HG02588 (cell line): ENCODE measurements at regions not wholly inside any gene's neighbourhood (a gene's known extent, or its start where the extent isn't known, plus 50 kb on each side); places are given as distances from the start of the nearest gene placed in this dataset.

Source experiments
- ATAC-seq: cut with Tn5 transposase; IDR thresholded peaks from one replicate; pipeline ENCODE4 v1.9.1; 2021; ENCODE audit warnings: mild to moderate bottlenecking, moderate library complexity; ENCODE audit not compliant: unreplicated experiment

DNA sequence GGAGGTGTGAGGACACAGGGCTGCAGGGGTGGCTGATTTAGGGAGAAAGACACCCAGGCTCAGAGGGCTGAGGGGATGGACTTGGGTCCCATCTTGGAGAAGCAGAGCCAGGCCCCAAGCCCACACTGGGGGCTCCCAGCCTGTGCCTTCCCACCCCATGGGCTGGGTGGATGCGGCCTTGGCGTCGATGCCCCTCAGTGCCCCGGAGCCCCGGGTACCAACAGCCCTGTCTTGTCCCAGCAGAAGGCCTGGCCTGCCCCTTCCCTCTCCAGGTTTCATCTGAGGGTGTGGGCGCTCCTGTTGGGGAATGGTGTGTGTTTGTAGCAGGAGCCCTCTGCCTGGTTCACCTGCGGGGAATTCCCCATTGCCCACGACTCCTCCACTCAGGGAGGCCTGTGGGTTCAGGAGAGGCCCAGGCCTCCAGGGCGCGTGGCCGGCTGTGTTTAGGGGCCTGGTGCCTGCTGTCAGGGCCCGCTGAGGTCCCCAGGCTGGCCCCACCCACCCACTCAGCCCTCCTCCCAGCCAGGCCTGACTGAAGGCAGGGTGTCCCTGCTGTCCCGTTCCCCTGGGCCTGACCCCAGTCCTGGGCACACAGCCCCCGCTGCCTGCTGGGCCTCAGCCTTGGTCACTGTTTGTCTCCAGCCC lies 51.1 kb upstream of the BEGAIN start:
- no peak for ATAC-seq

DNA sequence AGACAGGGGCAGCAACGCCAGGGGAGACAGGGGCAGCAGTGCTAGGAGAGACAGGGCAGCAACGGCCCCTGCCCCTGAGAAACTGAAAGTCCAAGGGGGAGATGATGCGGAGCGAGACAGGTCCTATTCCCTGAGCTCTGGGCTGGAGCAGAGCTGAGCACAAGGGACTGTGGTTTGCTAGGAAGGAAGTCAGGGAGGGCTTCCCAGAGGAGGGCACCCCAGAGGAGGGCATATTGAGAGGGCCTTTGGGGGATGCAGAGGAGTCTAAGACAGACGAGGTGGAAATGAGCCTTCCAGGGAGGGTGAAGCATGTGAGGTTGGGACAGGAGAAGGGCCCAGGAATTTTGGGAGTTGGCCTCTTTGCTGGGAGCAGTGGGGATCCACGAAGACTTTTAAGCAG lies 52.1 kb upstream of the BEGAIN start:
- ATAC-seq, result no peak

DNA sequence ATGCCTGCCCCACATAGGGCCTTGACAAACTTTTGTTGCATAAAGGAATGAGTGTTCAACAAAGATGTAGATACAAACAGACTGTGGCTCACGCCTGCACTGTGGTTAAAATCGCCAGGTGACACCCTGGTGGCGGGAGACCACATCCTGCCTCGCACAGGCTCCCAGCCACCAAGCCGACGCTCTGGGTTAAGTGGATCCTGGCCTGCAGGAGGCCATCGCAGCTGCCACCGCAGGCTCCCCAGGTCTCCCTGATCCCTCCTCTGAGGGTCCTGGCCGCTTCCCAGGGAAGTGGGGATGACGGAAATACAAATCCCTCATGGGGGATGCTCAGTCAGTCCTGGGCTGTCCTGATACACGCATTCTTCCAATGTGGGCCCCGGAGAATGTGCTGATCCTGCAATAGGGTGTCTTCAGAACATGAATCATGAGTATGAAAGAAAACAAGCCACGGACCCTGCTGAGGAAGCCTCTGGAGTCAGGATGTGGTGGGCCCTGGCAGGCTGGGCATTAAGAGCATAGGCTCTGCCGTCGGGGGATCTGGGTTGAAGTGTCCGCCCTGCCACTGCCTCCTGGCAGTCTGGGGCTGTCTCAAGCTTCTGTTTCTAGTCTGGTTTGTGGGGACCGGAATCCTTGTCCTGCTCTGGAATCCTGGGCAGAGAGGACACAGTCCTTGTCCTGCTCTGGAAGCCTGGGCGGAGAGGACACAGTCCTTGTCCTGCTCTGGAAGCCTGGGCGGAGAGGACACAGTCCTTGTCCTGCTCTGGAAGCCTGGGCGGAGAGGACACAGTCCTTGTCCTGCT lies 53.5 kb upstream of the BEGAIN start:
- peak; percentile 67 for ATAC-seq

GRCh38 chr14:100641274-100641860 lies 54.1 kb upstream of the BEGAIN start:
- ATAC-seq, result no peak

DNA sequence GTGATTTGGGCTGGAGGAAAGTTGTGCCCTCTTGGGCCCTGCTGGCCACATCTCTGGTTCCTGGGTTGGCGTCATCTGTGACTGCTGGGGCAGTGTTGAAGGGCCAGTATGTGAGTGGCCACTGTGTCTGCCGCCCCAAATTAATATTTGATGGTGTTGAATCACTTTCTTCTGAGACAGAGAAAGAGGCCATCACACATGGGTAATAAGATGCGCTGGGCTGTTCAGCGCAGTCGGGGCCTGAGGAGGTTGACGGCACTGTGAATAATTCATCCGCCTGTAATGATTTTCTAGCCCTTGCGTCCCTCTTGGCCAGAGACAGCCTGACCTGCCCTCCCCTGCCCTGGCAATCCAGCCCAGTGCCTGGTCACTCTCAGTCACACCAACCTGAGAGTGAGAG lies 56.2 kb upstream of the BEGAIN start:
- no peak for ATAC-seq

DNA sequence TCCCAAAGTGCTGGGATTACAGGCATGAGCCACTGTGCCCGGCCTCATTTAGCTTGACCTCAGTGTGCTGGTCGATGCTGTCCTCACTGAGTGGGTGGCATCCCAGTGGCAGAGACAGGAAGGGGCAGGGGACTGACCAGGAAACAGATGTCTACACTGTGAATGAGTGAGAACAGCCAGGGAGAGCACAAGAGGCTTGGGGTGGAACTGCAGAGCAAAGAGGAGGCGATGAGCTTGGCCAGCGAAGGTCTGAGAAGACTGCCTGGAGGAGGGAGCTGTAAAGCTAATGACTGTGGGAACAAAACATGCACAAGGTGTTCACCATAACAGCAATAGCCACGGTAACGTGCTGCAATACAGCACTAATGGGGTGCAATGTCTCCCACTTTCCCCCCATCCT lies 57.2 kb upstream of the BEGAIN start:
- ATAC-seq, result no peak

- no peak for ATAC-seq
Measured at GRCh38 chr14:100644784-100645183, 57.6 kb upstream of the BEGAIN start.

- ATAC-seq, result peak; percentile 51
Measured at GRCh38 chr14:100645196-100645981, 58.2 kb upstream of the BEGAIN start.

- ATAC-seq, result no peak
Measured at GRCh38 chr14:100645982-100646314, 58.7 kb upstream of the BEGAIN start.

DNA sequence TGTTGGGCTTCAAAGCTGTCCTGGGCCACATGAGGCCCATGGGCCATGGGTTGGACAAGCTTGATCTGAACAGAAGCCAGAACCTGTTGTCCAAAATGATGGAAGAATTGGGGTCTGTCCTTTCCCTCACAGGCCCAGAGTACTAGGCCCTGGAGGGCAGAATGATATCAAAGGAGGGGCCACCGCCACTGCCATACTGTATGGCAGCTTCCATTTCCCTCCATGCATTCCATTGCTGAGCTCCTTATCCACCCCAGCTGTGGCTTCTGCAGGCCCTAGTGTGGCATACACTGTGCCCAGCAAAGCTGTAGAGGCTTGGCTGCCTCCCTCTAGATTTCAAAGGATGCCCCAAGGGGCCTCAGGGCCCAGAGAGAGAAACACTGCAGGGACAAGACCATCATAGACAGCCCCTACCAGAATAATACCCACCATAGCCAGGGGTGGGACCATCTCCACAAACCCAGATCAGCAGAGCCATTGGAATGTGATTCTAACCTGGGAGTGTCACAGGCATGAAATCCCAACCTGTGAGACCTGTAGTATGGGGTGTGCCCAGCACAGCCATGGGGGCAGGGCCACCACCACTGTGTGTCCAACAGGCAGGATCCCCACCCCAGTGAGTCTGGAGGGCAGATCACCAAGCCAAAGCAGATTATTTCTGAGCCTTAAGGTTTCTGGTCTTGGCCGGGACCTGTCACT lies 61.4 kb upstream of the BEGAIN start:
- no peak for ATAC-seq

GRCh38 chr14:100649173-100649519 lies 61.9 kb upstream of the BEGAIN start:
- no peak for ATAC-seq

- ATAC-seq, result no peak
Measured at GRCh38 chr14:100651999-100652508, 64.8 kb upstream of the BEGAIN start.

DNA sequence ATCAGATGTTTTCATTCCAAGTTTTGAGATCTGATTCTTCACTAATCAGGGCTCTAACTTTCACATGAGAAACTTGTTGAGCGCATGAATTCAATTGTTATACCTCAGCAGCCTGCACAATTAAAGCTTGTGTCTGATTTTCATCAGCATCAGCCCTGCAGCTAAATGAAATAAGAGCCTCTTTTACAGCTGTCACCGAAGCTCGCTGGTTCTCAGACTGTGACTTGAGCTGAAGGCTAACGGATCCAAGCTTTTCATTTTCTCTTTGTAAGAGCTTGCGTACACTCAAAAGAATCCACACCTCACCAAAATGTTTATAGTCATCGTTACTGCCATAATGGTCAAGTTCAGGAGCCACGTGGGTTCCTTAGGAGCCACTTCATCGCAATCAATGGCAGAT lies 65.5 kb upstream of the BEGAIN start:
- no peak for ATAC-seq

DNA sequence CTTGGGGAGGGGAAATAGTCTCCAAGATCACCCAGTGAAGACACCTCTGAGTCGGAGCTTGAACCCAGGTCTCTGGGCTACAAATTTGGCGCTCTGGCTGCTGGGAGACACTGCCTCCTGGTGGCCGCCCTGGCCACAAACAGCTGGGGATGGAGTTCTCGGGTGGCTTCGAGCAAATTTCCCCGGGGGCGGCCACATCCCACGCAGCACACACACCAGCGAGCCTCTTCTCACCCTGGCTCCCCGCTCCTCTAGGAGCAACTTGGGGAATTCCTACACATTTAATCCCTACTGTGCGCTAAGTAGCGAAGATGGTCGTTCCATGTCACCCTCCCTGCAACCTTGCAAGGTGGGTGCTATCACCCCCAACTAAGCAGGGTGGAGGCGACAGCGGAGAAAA lies 66.2 kb upstream of the BEGAIN start:
- no peak for ATAC-seq

- no peak for ATAC-seq
Measured at GRCh38 chr14:100654025-100654813, 67.0 kb upstream of the BEGAIN start.

GRCh38 chr14:100654814-100655740 lies 67.9 kb upstream of the BEGAIN start:
- no peak for ATAC-seq

DNA sequence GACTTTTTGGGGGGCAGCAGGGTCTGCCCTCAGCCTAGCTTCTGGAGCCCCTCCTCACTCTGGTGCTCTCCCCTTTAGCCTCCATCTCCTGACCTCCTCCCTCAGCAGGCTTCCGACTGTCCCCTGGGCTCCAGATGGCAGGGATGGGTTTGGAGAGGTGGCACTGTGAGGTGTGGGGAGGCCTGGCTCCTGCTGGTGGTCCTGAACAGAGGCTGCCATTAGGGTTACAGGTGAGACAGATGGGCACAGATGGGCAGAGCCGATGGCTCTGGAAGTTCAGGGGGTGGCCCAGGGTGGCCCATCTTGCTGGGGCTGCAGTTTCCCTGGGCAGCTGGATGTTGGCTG lies 68.5 kb upstream of the BEGAIN start:
- ATAC-seq, result no peak

DNA sequence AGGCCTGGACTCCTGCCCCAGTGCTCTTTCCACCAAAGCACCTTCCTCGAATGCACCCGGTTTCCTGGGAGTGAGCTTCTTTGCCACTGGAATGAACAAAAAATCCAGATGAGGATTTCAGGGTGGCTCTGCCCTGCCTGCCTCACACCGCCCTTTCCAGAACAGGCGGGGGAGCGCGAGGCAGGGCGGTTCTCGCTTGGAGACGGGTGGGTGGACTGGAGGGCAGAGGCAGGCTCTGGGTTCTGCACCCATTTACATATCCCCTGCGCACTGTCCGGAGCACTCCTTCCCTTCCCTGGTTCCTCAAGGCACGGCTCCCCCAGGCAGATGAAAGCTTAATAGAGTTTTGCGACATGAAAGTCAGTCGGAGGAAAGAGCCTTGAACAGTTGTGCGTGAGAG lies 69.7 kb upstream of the DLK1 start:
- ATAC-seq, result no peak

GRCh38 chr14:100657780-100658179 lies 68.9 kb upstream of the DLK1 start:
- no peak for ATAC-seq
